Neural cell (in vitro differentiated cells): ENCODE measurements at regions not wholly inside any gene's neighbourhood (a gene's known extent, or its start where the extent isn't known, plus 50 kb on each side); places are given as distances from the start of the nearest gene placed in this dataset.

Source experiments
- H2AFZ ChIP-seq: fragments of 200-600, 300-800 bp; sonication (generic), shearing (Covaris generic); 2 replicates; pipeline ENCODE4 v1.6.0; 2014; ENCODE audit warnings: low read depth, mild to moderate bottlenecking, antibody characterized with exemption, low read length, moderate library complexity
- H3F3A ChIP-seq: fragments of 200-600 bp; shearing (Covaris generic); 2 replicates; pipeline ENCODE4 v1.6.1; 2016; ENCODE audit warnings: mild to moderate bottlenecking, moderate library complexity, mixed read lengths, antibody characterized with exemption, low read length; ENCODE audit not compliant: insufficient read depth, poor library complexity, severe bottlenecking
- H3K27ac ChIP-seq: fragments of 200-600, 300-800 bp; sonication (generic), shearing (Covaris generic); 2 replicates; pipeline ENCODE4 v1.5.1; 2014; ENCODE audit warnings: mild to moderate bottlenecking, low read length, moderate library complexity
- H3K27me3 ChIP-seq: fragments of 300-800, 200-600 bp; sonication (generic), shearing (Covaris generic); 2 replicates; pipeline ENCODE4 v1.6.0; 2014; ENCODE audit warnings: mild to moderate bottlenecking, low read depth, low read length, moderate library complexity; ENCODE audit not compliant: insufficient read depth
- H3K36me3 ChIP-seq: fragments of 300-800, 200-600 bp; sonication (generic), shearing (Covaris generic); 2 replicates; pipeline ENCODE4 v1.5.1; 2014; ENCODE audit warnings: mild to moderate bottlenecking, antibody characterized with exemption, low read length, moderate library complexity; ENCODE audit not compliant: insufficient read depth
- H3K4me2 ChIP-seq: fragments of 300-800, 200-600 bp; sonication (generic), shearing (Covaris generic); 2 replicates; pipeline ENCODE4 v1.6.0; 2014; ENCODE audit warnings: mild to moderate bottlenecking, low read length
- H3K4me3 ChIP-seq: fragments of 300-800, 200-600 bp; sonication (generic), shearing (Covaris generic); 2 replicates; pipeline ENCODE4 v1.5.1; 2014; ENCODE audit warnings: mild to moderate bottlenecking, low read length, moderate library complexity
- H3K79me2 ChIP-seq: fragments of 200-600 bp; shearing (Covaris generic); replicated peaks from 2 replicates; pipeline ENCODE4 v1.6.0; 2014; ENCODE audit warnings: mild to moderate bottlenecking, low read length, moderate library complexity; ENCODE audit not compliant: insufficient read depth
- H3K9ac ChIP-seq: fragments of 300-800, 200-600 bp; sonication (generic), shearing (Covaris generic); 2 replicates; pipeline ENCODE4 v1.6.1; 2016; ENCODE audit warnings: mild to moderate bottlenecking, low read length, mixed read lengths
- H3K9me2 ChIP-seq: fragments of 200-600 bp; shearing (Covaris generic); 2 replicates; pipeline ENCODE4 v1.6.1; 2016; ENCODE audit warnings: mild to moderate bottlenecking, low read length, mixed read lengths; ENCODE audit not compliant: insufficient read depth
- H3K9me3 ChIP-seq: fragments of 200-600, 300-800 bp; sonication (generic), shearing (Covaris generic); 2 replicates; pipeline ENCODE4 v1.6.1; 2016; ENCODE audit warnings: mild to moderate bottlenecking, mixed run types, low read length, moderate library complexity, mixed read lengths
- H4K20me1 ChIP-seq: fragments of 200-600 bp; shearing (Covaris generic); 2 replicates; pipeline ENCODE4 v1.6.1; 2016; ENCODE audit warnings: mild to moderate bottlenecking, mixed run types; ENCODE audit not compliant: insufficient read depth
- CTCF ChIP-seq: fragments of 450-650 bp; IDR thresholded peaks from 2 replicates; pipeline ENCODE4 v1.5.1; 2014; ENCODE audit warnings: antibody characterized with exemption, mild to moderate bottlenecking, moderate library complexity; ENCODE audit not compliant: poor library complexity, severe bottlenecking
- EP300 ChIP-seq: fragments of 450-650 bp; conservative IDR thresholded peaks from 2 replicates; pipeline ENCODE4 v1.6.1; 2014; ENCODE audit warnings: antibody characterized with exemption, mild to moderate bottlenecking, moderate library complexity; ENCODE audit not compliant: poor library complexity, severe bottlenecking
- EZH2 ChIP-seq: fragments of 200-600, 300-800 bp; shearing (Covaris generic), sonication (generic); IDR thresholded peaks from 2 replicates; pipeline ENCODE4 v1.6.1; 2014; ENCODE audit warnings: antibody characterized with exemption, low read length, borderline replicate concordance, mild to moderate bottlenecking; ENCODE audit not compliant: insufficient read depth, poor library complexity, severe bottlenecking
- MXI1 ChIP-seq: fragments of 450-650 bp; conservative IDR thresholded peaks from 2 replicates; pipeline ENCODE4 v1.6.1; 2014; ENCODE audit warnings: antibody characterized with exemption, mild to moderate bottlenecking; ENCODE audit not compliant: poor library complexity, severe bottlenecking
- POLR2AphosphoS5 ChIP-seq: IDR thresholded peaks from 2 replicates; pipeline ENCODE4 v1.6.1; 2012
- RAD21 ChIP-seq: fragments of 450-650 bp; conservative IDR thresholded peaks from 2 replicates; pipeline ENCODE4 v1.6.1; 2014; ENCODE audit warnings: antibody characterized with exemption, mild to moderate bottlenecking, moderate library complexity
- REST ChIP-seq: IDR thresholded peaks from 2 replicates; pipeline ENCODE4 v1.6.1; 2012; ENCODE audit warnings: borderline replicate concordance
- SMC3 ChIP-seq: fragments of 450-650 bp; conservative IDR thresholded peaks from 2 replicates; pipeline ENCODE4 v1.6.1; 2014; ENCODE audit warnings: antibody characterized with exemption, mild to moderate bottlenecking, moderate library complexity; ENCODE audit not compliant: poor library complexity
- TAF1 ChIP-seq: IDR thresholded peaks from 2 replicates; pipeline ENCODE4 v1.6.1; 2012; ENCODE audit warnings: low read depth

GRCh38 chr2:121884078-121884477 is 128.6 kb downstream of the TSN start:
- no peaks in the 10 kb centered on the region for H3K79me2 ChIP-seq
- H3K9me2 ChIP-seq = no peaks in the 10 kb centered on the region
- no peaks in the 10 kb centered on the region for H3F3A ChIP-seq
- H2AFZ ChIP-seq = no peak overlapping the region
- H3K9ac ChIP-seq = no peak overlapping the region
- H3K4me2 ChIP-seq = no peak overlapping the region
- no peaks in the 10 kb centered on the region for H3K9me3 ChIP-seq
- no peaks in the 10 kb centered on the region for H4K20me1 ChIP-seq
- H3K27me3 ChIP-seq = no peaks in the 10 kb centered on the region
- no peak overlapping the region for H3K4me3 ChIP-seq
- no peak overlapping the region for H3K27ac ChIP-seq
- TF ChIP-seq MXI1 (no peak), RAD21 (no peak), CTCF (no peak), POLR2AphosphoS5 (no peak), SMC3 (no peak), EP300 (no peak), TAF1 (no peak), EZH2 (no peak), REST (no peak)
- no peaks in the 10 kb centered on the region for H3K36me3 ChIP-seq

- H2AFZ ChIP-seq = no peak overlapping the region
- H3K27ac ChIP-seq = no peak overlapping the region
- H3F3A ChIP-seq = no peaks in the 10 kb centered on the region
- no peaks in the 10 kb centered on the region for H3K27me3 ChIP-seq
- no peaks in the 10 kb centered on the region for H3K36me3 ChIP-seq
- H3K9me2 ChIP-seq = no peaks in the 10 kb centered on the region
- no peak overlapping the region for H3K4me2 ChIP-seq
- no peaks in the 10 kb centered on the region for H4K20me1 ChIP-seq
- H3K9me3 ChIP-seq = no peaks in the 10 kb centered on the region
- TF ChIP-seq EZH2 = no peak
- TF ChIP-seq SMC3 = no peak
- no peak for TF ChIP-seq TAF1
- no peak for TF ChIP-seq MXI1
- no peaks in the 10 kb centered on the region for H3K79me2 ChIP-seq
- no peak overlapping the region for H3K9ac ChIP-seq
- H3K4me3 ChIP-seq = no peak overlapping the region
Observed at GRCh38 chr2:121884511-121884921, 129.1 kb downstream of the TSN start.
